IMR-90 (cell line): ENCODE measurements at regions not wholly inside any gene's neighbourhood (a gene's known extent, or its start where the extent isn't known, plus 50 kb on each side); places are given as distances from the start of the nearest gene placed in this dataset.

Source experiments
- ATAC-seq: fragments of 200-7000 bp; cut with Tn5 transposase; 2 replicates; pipeline ENCODE4 v1.9.1; 2020; ENCODE audit warnings: low read depth, mild to moderate bottlenecking, moderate library complexity
- BruUV-seq: library from RNA; stranded (reverse); fragments of 400-500 nt; replicated peaks from 2 replicates; lab custom pipeline; 2021; lab: Mats Ljungman, UMichigan
- CTCF ChIA-PET: fragments of 300-600 bp; formaldehyde crosslinking; extraction: SDS; loops from one replicate; lab custom pipeline; 2021; ENCODE audit warnings: antibody characterized with exemption; lab: Yijun Ruan, JAX
- POLR2A ChIA-PET: fragments of 300-600 bp; sonication (Branson Sonifier 250); formaldehyde crosslinking; loops from one replicate; lab custom pipeline; 2022; ENCODE audit warnings: antibody characterized with exemption; ENCODE audit not compliant: unreplicated experiment; lab: Charles Lee
- DNase-seq: peaks from one replicate; pipeline ENCODE4 v3.0.0; 2013
- H2AFZ ChIP-seq: replicated peaks from 2 replicates; pipeline ENCODE3; 2013; ENCODE audit warnings: low read length, mild to moderate bottlenecking; ENCODE audit not compliant: poor library complexity
- H2AK5ac ChIP-seq: 2 replicates; pipeline ENCODE4 v1.6.1; 2013; ENCODE audit warnings: low read depth, low read length, inconsistent platforms
- H2AK9ac ChIP-seq: replicated peaks from 2 replicates; pipeline ENCODE3; 2013; ENCODE audit warnings: mild to moderate bottlenecking, low read depth, low read length, moderate library complexity; ENCODE audit not compliant: poor library complexity
- H2BK120ac ChIP-seq: 2 replicates; pipeline ENCODE4 v1.6.1; 2013; ENCODE audit warnings: low read depth, low read length, inconsistent platforms
- H2BK15ac ChIP-seq: 3 replicates; pipeline ENCODE4 v1.6.1; 2013; ENCODE audit warnings: low read depth, low read length, inconsistent platforms
- H2BK20ac ChIP-seq: 2 replicates; pipeline ENCODE4 v1.6.1; 2013; ENCODE audit warnings: low read depth, mild to moderate bottlenecking, inconsistent platforms, low read length, moderate library complexity
- H2BK5ac ChIP-seq: 2 replicates; pipeline ENCODE4 v1.6.1; 2013; ENCODE audit warnings: mild to moderate bottlenecking, low read depth, low read length, inconsistent platforms; ENCODE audit not compliant: poor library complexity, severe bottlenecking
- H3K14ac ChIP-seq: replicated peaks from 2 replicates; pipeline ENCODE4 v1.6.1; 2013; ENCODE audit warnings: low read depth, low read length, inconsistent platforms
- H3K18ac ChIP-seq: 2 replicates; pipeline ENCODE4 v1.6.1; 2013; ENCODE audit warnings: low read depth, low read length, control low read depth
- H3K23ac ChIP-seq: 2 replicates; pipeline ENCODE4 v1.6.1; 2013; ENCODE audit warnings: low read depth, low read length, inconsistent platforms
- H3K27ac ChIP-seq: 2 replicates; pipeline ENCODE4 v1.5.1; 2013; ENCODE audit warnings: mild to moderate bottlenecking, control low read depth, low read length; ENCODE audit not compliant: insufficient read depth
- H3K27me3 ChIP-seq: 2 replicates; pipeline ENCODE4 v1.6.1; 2013; ENCODE audit warnings: low read length; ENCODE audit not compliant: control insufficient read depth, insufficient read depth
- H3K36me3 ChIP-seq: 2 replicates; pipeline ENCODE4 v1.6.1; 2013; ENCODE audit warnings: low read length, mixed read lengths; ENCODE audit not compliant: control insufficient read depth, insufficient read depth
- H3K4ac ChIP-seq: 2 replicates; pipeline ENCODE4 v1.6.1; 2013; ENCODE audit warnings: low read depth, low read length, inconsistent platforms
- H3K4me1 ChIP-seq: 2 replicates; pipeline ENCODE4 v1.6.1; 2013; ENCODE audit warnings: low read length, mixed read lengths; ENCODE audit not compliant: control insufficient read depth, insufficient read depth
- H3K4me2 ChIP-seq: 2 replicates; pipeline ENCODE4 v1.6.1; 2013; ENCODE audit warnings: low read depth, mild to moderate bottlenecking, control low read depth, low read length, moderate library complexity
- H3K4me3 ChIP-seq: 2 replicates; pipeline ENCODE4 v1.5.1; 2013; ENCODE audit warnings: low read depth, mild to moderate bottlenecking, control low read depth, low read length, moderate library complexity; ENCODE audit not compliant: insufficient read depth
- H3K56ac ChIP-seq: 2 replicates; pipeline ENCODE4 v1.6.1; 2013; ENCODE audit warnings: low read length, inconsistent platforms; ENCODE audit not compliant: insufficient read depth; ENCODE audit errors: extremely low read depth
- H3K79me1 ChIP-seq, 2 experiments: 2 replicates each; pipeline ENCODE4 v1.6.1; 2013; ENCODE audit warnings: low read length in 2 of 2, inconsistent platforms in 1 of 2, low read depth in 1 of 2
- H3K9ac ChIP-seq: 2 replicates; pipeline ENCODE4 v1.6.1; 2013; ENCODE audit warnings: low read depth, low read length, control low read depth
- H3K9me1 ChIP-seq: 2 replicates; pipeline ENCODE4 v1.6.1; 2013; ENCODE audit warnings: low read length, inconsistent platforms; ENCODE audit not compliant: insufficient read depth
- H3K9me3 ChIP-seq: 2 replicates; pipeline ENCODE4 v1.6.1; 2013; ENCODE audit warnings: low read length; ENCODE audit not compliant: control insufficient read depth, insufficient read depth
- H4K20me1 ChIP-seq: 2 replicates; pipeline ENCODE4 v1.6.1; 2013; ENCODE audit warnings: low read length, inconsistent platforms; ENCODE audit not compliant: insufficient read depth
- H4K5ac ChIP-seq: 2 replicates; pipeline ENCODE4 v1.6.1; 2013; ENCODE audit warnings: mild to moderate bottlenecking, low read depth, low read length, control low read depth
- H4K8ac ChIP-seq, 2 experiments: 2 replicates each; pipeline ENCODE4 v1.6.1; 2013; ENCODE audit warnings: low read depth in 2 of 2, low read length in 2 of 2, control low read depth in 1 of 2, inconsistent platforms in 1 of 2
- H4K91ac ChIP-seq: 2 replicates; pipeline ENCODE4 v1.6.1; 2013; ENCODE audit warnings: low read depth, low read length, inconsistent platforms; ENCODE audit not compliant: insufficient read depth
- BHLHE40 ChIP-seq: fragments of 150-350 bp; IDR thresholded peaks from 2 replicates; pipeline ENCODE4 v1.6.1; 2016; ENCODE audit warnings: mild to moderate bottlenecking, low read depth, low read length
- CEBPB ChIP-seq: IDR thresholded peaks from 2 replicates; pipeline ENCODE4 v1.6.1; 2012; ENCODE audit warnings: low read depth, low read length, improper control_type of control experiment
- CHD1 ChIP-seq: IDR thresholded peaks from 2 replicates; pipeline ENCODE4 v1.6.1; 2012; ENCODE audit warnings: low read depth, low read length, improper control_type of control experiment
- CTCF ChIP-seq: conservative IDR thresholded peaks from 2 replicates; pipeline ENCODE4 v1.5.1; 2012; ENCODE audit warnings: mild to moderate bottlenecking, low read depth, low read length, improper control_type of control experiment
- ELK1 ChIP-seq: fragments of 150-350 bp; IDR thresholded peaks from 2 replicates; pipeline ENCODE4 v1.6.1; 2016; ENCODE audit warnings: low read depth, mild to moderate bottlenecking, low read length, moderate library complexity, borderline replicate concordance
- FOS ChIP-seq: fragments of 150-350 bp; IDR thresholded peaks from 2 replicates; pipeline ENCODE4 v1.6.1; 2016; ENCODE audit warnings: low read depth, low read length
- MAFK ChIP-seq: IDR thresholded peaks from 2 replicates; pipeline ENCODE4 v1.6.1; 2012; ENCODE audit warnings: low read depth, low read length, improper control_type of control experiment
- MAZ ChIP-seq: IDR thresholded peaks from 2 replicates; pipeline ENCODE4 v1.6.1; 2012; ENCODE audit warnings: low read depth, mild to moderate bottlenecking, low read length, improper control_type of control experiment, moderate library complexity, borderline replicate concordance
- MXI1 ChIP-seq: IDR thresholded peaks from 2 replicates; pipeline ENCODE4 v1.6.1; 2012; ENCODE audit warnings: low read depth, mild to moderate bottlenecking, low read length, moderate library complexity, borderline replicate concordance
- NFE2L2 ChIP-seq: fragments of 150-350 bp; IDR thresholded peaks from 2 replicates; pipeline ENCODE4 v1.6.1; 2016; ENCODE audit warnings: low read depth, mild to moderate bottlenecking, low read length
- POLR2A ChIP-seq: IDR thresholded peaks from 2 replicates; pipeline ENCODE4 v1.6.1; 2012; ENCODE audit warnings: mild to moderate bottlenecking, low read depth, low read length
- RAD21 ChIP-seq: IDR thresholded peaks from 2 replicates; pipeline ENCODE4 v1.6.1; 2012; ENCODE audit warnings: low read length, improper control_type of control experiment
- RCOR1 ChIP-seq: IDR thresholded peaks from 2 replicates; pipeline ENCODE4 v1.6.1; 2012; ENCODE audit warnings: mild to moderate bottlenecking, low read length, improper control_type of control experiment; ENCODE audit not compliant: insufficient replicate concordance
- RFX5 ChIP-seq: IDR thresholded peaks from 2 replicates; pipeline ENCODE4 v1.8.0; 2012; ENCODE audit warnings: low read depth, mild to moderate bottlenecking, low read length, moderate library complexity
- SMC3 ChIP-seq: fragments of 150-350 bp; IDR thresholded peaks from 2 replicates; pipeline ENCODE4 v1.6.1; 2016; ENCODE audit warnings: low read depth, mild to moderate bottlenecking, antibody characterized with exemption, low read length, moderate library complexity
- USF2 ChIP-seq: fragments of 150-350 bp; IDR thresholded peaks from 2 replicates; pipeline ENCODE4 v1.6.1; 2017; ENCODE audit warnings: mild to moderate bottlenecking, antibody characterized with exemption, low read length, low read depth
- WGBS, 2 experiments: methylation state at CpG; one replicate each; pipeline versions ENCODE4 v1.1.5 to v1.1.7; 2013; ENCODE audit warnings: missing lambda C conversion rate in 2 of 2; ENCODE audit not compliant: insufficient read length in 1 of 2; ENCODE audit errors: extremely low coverage in 2 of 2; 5-methylcytosine and 5-hydroxymethylcytosine counted together
- dilution Hi-C: fragments of 300-500 bp; cut with HindIII; formaldehyde crosslinking; loops from one replicate; pipeline ENCODE4 v1.14.3; 2018; ENCODE audit warnings: low sequenced_read_pairs; ENCODE audit not compliant: unreplicated experiment
- in situ Hi-C: fragments of 300-500 bp; cut with MboI; formaldehyde crosslinking; loops from 3 replicates; pipeline ENCODE4 v1.14.3; 2019; ENCODE audit warnings: low sequenced_read_pairs, inconsistent platforms, mixed read lengths
- intact Hi-C: fragments of 100-400 bp; cut with micrococcal nuclease; formaldehyde crosslinking; loops from 2 replicates; pipeline ENCODE4 v1.10.0; 2022

GRCh38 chr5:3011764-3012017 lies 260.2 kb upstream of the IRX2 start:
- no peak overlapping the region for H2BK5ac ChIP-seq
- no CpG with 5 or more reads among the region's 3 CpGs for WGBS, 2 experiments
- H3K23ac ChIP-seq: no peak overlapping the region
- dilution Hi-C loops: no loop called here
- H4K20me1 ChIP-seq: no peaks in the 10 kb centered on the region
- no peak overlapping the region for H2BK120ac ChIP-seq
- H3K27ac ChIP-seq: no peak overlapping the region
- H2BK20ac ChIP-seq: no peak overlapping the region
- no peaks in the 10 kb centered on the region for H3K9me1 ChIP-seq
- TF ChIP-seq CTCF (no peak), NFE2L2 (no peak), BHLHE40 (no peak), CHD1 (no peak), CEBPB (no peak), MAZ (no peak), ELK1 (no peak), MXI1 (no peak), POLR2A (no peak), RAD21 (no peak), USF2 (no peak), RCOR1 (no peak), RFX5 (no peak), FOS (no peak), MAFK (no peak), SMC3 (no peak)
- CTCF ChIA-PET: no interaction called here
- no peaks in the 10 kb centered on the region for H3K4me1 ChIP-seq
- H3K56ac ChIP-seq: no peak overlapping the region
- H4K5ac ChIP-seq: no peak overlapping the region
- DNase-seq: no peak
- H3K9me3 ChIP-seq: peaks cover 26% of the 10 kb centered on the region
- H2AK5ac ChIP-seq: no peak overlapping the region
- no peak overlapping the region for H3K18ac ChIP-seq
- no peak overlapping the region for H4K8ac ChIP-seq
- no peaks in the 10 kb centered on the region for H3K27me3 ChIP-seq
- H3K4me3 ChIP-seq: no peak overlapping the region
- no peak for ATAC-seq
- H3K9ac ChIP-seq: no peak overlapping the region
- no peaks in the 10 kb centered on the region for H3K79me1 ChIP-seq
- no peak overlapping the region for H2AK9ac ChIP-seq
- in situ Hi-C loops: no loop called here
- H4K91ac ChIP-seq: no peak overlapping the region
- H2BK15ac ChIP-seq: no peak overlapping the region
- no peak overlapping the region for H3K4ac ChIP-seq
- no TSS peak for BruUV-seq
- H3K14ac ChIP-seq: no peak overlapping the region
- no peak overlapping the region for H2AFZ ChIP-seq
- no peaks in the 10 kb centered on the region for H3K36me3 ChIP-seq
- no peak overlapping the region for H3K4me2 ChIP-seq
- intact Hi-C loops: no loop called here
- POLR2A ChIA-PET: no interaction called here
